ENCODE measurements at regions not wholly inside any gene's neighbourhood (a gene's known extent, or its start where the extent isn't known, plus 50 kb on each side); places are given as distances from the start of the nearest gene placed in this dataset.

- Histone ChIP-seq H3K9ac (ENCODE audit: low read depth, low read length) (no peak overlapping the region), H3K4me1 (ENCODE audit: control insufficient read depth, insufficient read depth, low read length) (peaks cover 4% of the 10 kb centered on the region), H3K4me3 (ENCODE audit: low read depth, low read length) (no peak overlapping the region), H3K9me3 (ENCODE audit: control insufficient read depth, insufficient read depth, low read length) (no peaks in the 10 kb centered on the region), H3K27me3 (ENCODE audit: control insufficient read depth, insufficient read depth, low read length) (no peaks in the 10 kb centered on the region), H3K36me3 (ENCODE audit: control insufficient read depth, insufficient read depth, low read length) (no peaks in the 10 kb centered on the region)
Measured at GRCh38 chr14:100391724-100392123, 68.6 kb downstream of the SLC25A47 start.

- Histone ChIP-seq H3K9ac (ENCODE audit: low read depth, low read length) (no peak overlapping the region), H3K9me3 (ENCODE audit: control insufficient read depth, insufficient read depth, low read length) (no peaks in the 10 kb centered on the region), H3K36me3 (ENCODE audit: control insufficient read depth, insufficient read depth, low read length) (no peaks in the 10 kb centered on the region), H3K27me3 (ENCODE audit: control insufficient read depth, insufficient read depth, low read length) (no peaks in the 10 kb centered on the region), H3K4me3 (ENCODE audit: low read depth, low read length) (no peak overlapping the region), H3K4me1 (ENCODE audit: control insufficient read depth, insufficient read depth, low read length) (peaks cover 4% of the 10 kb centered on the region)
Measured at GRCh38 chr14:100392356-100392755, 69.2 kb downstream of the SLC25A47 start.

- no peaks in the 10 kb centered on the region for H3K9me3 ChIP-seq (ENCODE audit: control insufficient read depth, insufficient read depth, low read length)
- no peak overlapping the region for H3K4me3 ChIP-seq (ENCODE audit: low read depth, low read length)
- no peaks in the 10 kb centered on the region for H3K36me3 ChIP-seq (ENCODE audit: control insufficient read depth, insufficient read depth, low read length)
- peaks cover 8% of the 10 kb centered on the region for H3K4me1 ChIP-seq (ENCODE audit: control insufficient read depth, insufficient read depth, low read length)
- no peaks in the 10 kb centered on the region for H3K27me3 ChIP-seq (ENCODE audit: control insufficient read depth, insufficient read depth, low read length)
- no peak overlapping the region for H3K9ac ChIP-seq (ENCODE audit: low read depth, low read length)
Measured at GRCh38 chr14:100393362-100393761, 70.2 kb downstream of the SLC25A47 start.

- Histone ChIP-seq H3K9me3 (ENCODE audit: control insufficient read depth, insufficient read depth, low read length) (no peaks in the 10 kb centered on the region), H3K4me3 (ENCODE audit: low read depth, low read length) (no peak overlapping the region), H3K36me3 (ENCODE audit: control insufficient read depth, insufficient read depth, low read length) (no peaks in the 10 kb centered on the region), H3K9ac (ENCODE audit: low read depth, low read length) (no peak overlapping the region), H3K27me3 (ENCODE audit: control insufficient read depth, insufficient read depth, low read length) (no peaks in the 10 kb centered on the region), H3K4me1 (ENCODE audit: control insufficient read depth, insufficient read depth, low read length) (peaks cover 14% of the 10 kb centered on the region)
Measured at GRCh38 chr14:100393906-100394732, 71.0 kb downstream of the SLC25A47 start.

- no peaks in the 10 kb centered on the region for H3K9me3 ChIP-seq (ENCODE audit: control insufficient read depth, insufficient read depth, low read length)
- H3K27me3 ChIP-seq (ENCODE audit: control insufficient read depth, insufficient read depth, low read length) = no peaks in the 10 kb centered on the region
- H3K4me3 ChIP-seq (ENCODE audit: low read depth, low read length) = no peak overlapping the region
- no peaks in the 10 kb centered on the region for H3K36me3 ChIP-seq (ENCODE audit: control insufficient read depth, insufficient read depth, low read length)
- no peak overlapping the region for H3K9ac ChIP-seq (ENCODE audit: low read depth, low read length)
- peaks cover 16% of the 10 kb centered on the region for H3K4me1 ChIP-seq (ENCODE audit: control insufficient read depth, insufficient read depth, low read length)
Measured at GRCh38 chr14:100394886-100395672, 71.9 kb downstream of the SLC25A47 start.

GRCh38 chr14:100396266-100396795 is 73.2 kb downstream of the SLC25A47 start:
- Histone ChIP-seq H3K9ac (ENCODE audit: low read depth, low read length) (no peak overlapping the region), H3K4me3 (ENCODE audit: low read depth, low read length) (no peak overlapping the region), H3K4me1 (ENCODE audit: control insufficient read depth, insufficient read depth, low read length) (peaks cover 21% of the 10 kb centered on the region), H3K36me3 (ENCODE audit: control insufficient read depth, insufficient read depth, low read length) (no peaks in the 10 kb centered on the region), H3K27me3 (ENCODE audit: control insufficient read depth, insufficient read depth, low read length) (no peaks in the 10 kb centered on the region), H3K9me3 (ENCODE audit: control insufficient read depth, insufficient read depth, low read length) (no peaks in the 10 kb centered on the region)

GRCh38 chr14:100397005-100397404 is 73.9 kb downstream of the SLC25A47 start:
- Histone ChIP-seq H3K27me3 (ENCODE audit: control insufficient read depth, insufficient read depth, low read length) (no peaks in the 10 kb centered on the region), H3K36me3 (ENCODE audit: control insufficient read depth, insufficient read depth, low read length) (no peaks in the 10 kb centered on the region), H3K9me3 (ENCODE audit: control insufficient read depth, insufficient read depth, low read length) (no peaks in the 10 kb centered on the region), H3K4me3 (ENCODE audit: low read depth, low read length) (no peak overlapping the region), H3K4me1 (ENCODE audit: control insufficient read depth, insufficient read depth, low read length) (peaks cover 21% of the 10 kb centered on the region), H3K9ac (ENCODE audit: low read depth, low read length) (no peak overlapping the region)

- Histone ChIP-seq H3K36me3 (ENCODE audit: control insufficient read depth, insufficient read depth, low read length) (no peaks in the 10 kb centered on the region), H3K9me3 (ENCODE audit: control insufficient read depth, insufficient read depth, low read length) (no peaks in the 10 kb centered on the region), H3K4me1 (ENCODE audit: control insufficient read depth, insufficient read depth, low read length) (peaks cover 20% of the 10 kb centered on the region), H3K4me3 (ENCODE audit: low read depth, low read length) (no peak overlapping the region), H3K9ac (ENCODE audit: low read depth, low read length) (no peak overlapping the region), H3K27me3 (ENCODE audit: control insufficient read depth, insufficient read depth, low read length) (no peaks in the 10 kb centered on the region)
Measured at GRCh38 chr14:100398044-100398443, 74.9 kb downstream of the SLC25A47 start.

- Histone ChIP-seq H3K27me3 (ENCODE audit: control insufficient read depth, insufficient read depth, low read length) (no peaks in the 10 kb centered on the region), H3K36me3 (ENCODE audit: control insufficient read depth, insufficient read depth, low read length) (no peaks in the 10 kb centered on the region), H3K9ac (ENCODE audit: low read depth, low read length) (no peak overlapping the region), H3K9me3 (ENCODE audit: control insufficient read depth, insufficient read depth, low read length) (no peaks in the 10 kb centered on the region), H3K4me3 (ENCODE audit: low read depth, low read length) (no peak overlapping the region), H3K4me1 (ENCODE audit: control insufficient read depth, insufficient read depth, low read length) (peaks cover 17% of the 10 kb centered on the region)
Measured at GRCh38 chr14:100399052-100399849, 76.1 kb downstream of the SLC25A47 start.

GRCh38 chr14:100400115-100400514 is 77.0 kb downstream of the SLC25A47 start:
- no peaks in the 10 kb centered on the region for H3K27me3 ChIP-seq (ENCODE audit: control insufficient read depth, insufficient read depth, low read length)
- H3K4me3 ChIP-seq (ENCODE audit: low read depth, low read length) = no peak overlapping the region
- peaks cover 17% of the 10 kb centered on the region for H3K4me1 ChIP-seq (ENCODE audit: control insufficient read depth, insufficient read depth, low read length)
- H3K36me3 ChIP-seq (ENCODE audit: control insufficient read depth, insufficient read depth, low read length) = no peaks in the 10 kb centered on the region
- no peak overlapping the region for H3K9ac ChIP-seq (ENCODE audit: low read depth, low read length)
- no peaks in the 10 kb centered on the region for H3K9me3 ChIP-seq (ENCODE audit: control insufficient read depth, insufficient read depth, low read length)

GRCh38 chr14:100401031-100401692 is 78.0 kb downstream of the SLC25A47 start:
- Histone ChIP-seq H3K9ac (ENCODE audit: low read depth, low read length) (no peak overlapping the region), H3K27me3 (ENCODE audit: control insufficient read depth, insufficient read depth, low read length) (no peaks in the 10 kb centered on the region), H3K36me3 (ENCODE audit: control insufficient read depth, insufficient read depth, low read length) (no peaks in the 10 kb centered on the region), H3K9me3 (ENCODE audit: control insufficient read depth, insufficient read depth, low read length) (no peaks in the 10 kb centered on the region), H3K4me3 (ENCODE audit: low read depth, low read length) (no peak overlapping the region), H3K4me1 (ENCODE audit: control insufficient read depth, insufficient read depth, low read length) (peaks cover 17% of the 10 kb centered on the region)

Measured in iPS-15b (cell line).